WTC11 (cell line): ENCODE measurements at regions not wholly inside any gene's neighbourhood (a gene's known extent, or its start where the extent isn't known, plus 50 kb on each side); places are given as distances from the start of the nearest gene placed in this dataset.

Experiments
- CTCF ChIP-seq: fragments of 200-600 bp; IDR thresholded peaks from 2 replicates; pipeline ENCODE4 v1.8.0; 2022; ENCODE audit warnings: antibody characterized with exemption
- E2F5 ChIP-seq: sonication (generic); formaldehyde crosslinking; IDR thresholded peaks from 2 replicates; pipeline ENCODE4 v1.8.1; 2022; ENCODE audit warnings: mild to moderate bottlenecking, moderate library complexity, missing genetic modification reagents
- IRF1 ChIP-seq: sonication (generic); formaldehyde crosslinking; IDR thresholded peaks from 2 replicates; pipeline ENCODE4 v1.8.0; 2023; ENCODE audit warnings: missing genetic modification reagents
- JUN ChIP-seq: sonication (generic); formaldehyde crosslinking; IDR thresholded peaks from 2 replicates; pipeline ENCODE4 v1.8.0; 2023; ENCODE audit warnings: mild to moderate bottlenecking, missing genetic modification reagents
- MAX ChIP-seq: sonication (generic); formaldehyde crosslinking; IDR thresholded peaks from 2 replicates; pipeline ENCODE4 v1.8.0; 2022; ENCODE audit warnings: mild to moderate bottlenecking, missing genetic modification reagents
- MXD4 ChIP-seq: fragments of 250-450 bp; sonication (Bioruptor Pico); IDR thresholded peaks from 2 replicates; pipeline ENCODE4 v1.8.0; 2021; ENCODE audit warnings: mild to moderate bottlenecking, moderate library complexity, borderline replicate concordance
- PREB ChIP-seq: sonication (generic); formaldehyde crosslinking; IDR thresholded peaks from 2 replicates; pipeline ENCODE4 v1.8.1; 2022; ENCODE audit warnings: mild to moderate bottlenecking, missing genetic modification reagents, moderate library complexity, borderline replicate concordance
- SP1 ChIP-seq: sonication (generic); formaldehyde crosslinking; conservative IDR thresholded peaks from 2 replicates; pipeline ENCODE4 v1.8.1; 2022; ENCODE audit warnings: missing genetic modification reagents
- USF1 ChIP-seq: sonication (generic); formaldehyde crosslinking; IDR thresholded peaks from 2 replicates; pipeline ENCODE4 v1.8.0; 2022; ENCODE audit warnings: mild to moderate bottlenecking, missing genetic modification reagents
- ZNF232 ChIP-seq: sonication (generic); formaldehyde crosslinking; IDR thresholded peaks from 2 replicates; pipeline ENCODE4 v1.8.0; 2022; ENCODE audit warnings: mild to moderate bottlenecking, missing genetic modification reagents

- TF ChIP-seq USF1 (CRISPR knock-in tag) = no peak
- TF ChIP-seq PREB (CRISPR knock-in tag) = no peak
- TF ChIP-seq E2F5 (CRISPR knock-in tag) = no peak
- no peak for TF ChIP-seq CTCF
- TF ChIP-seq MAX (CRISPR knock-in tag) = no peak
- no peak for TF ChIP-seq IRF1 (CRISPR knock-in tag)
- no peak for TF ChIP-seq JUN (CRISPR knock-in tag)
- TF ChIP-seq SP1 (CRISPR knock-in tag) = no peak
- TF ChIP-seq ZNF232 (CRISPR knock-in tag) = no peak
- TF ChIP-seq MXD4 (CRISPR knock-in tag) = no peak
Measured at GRCh38 chr21:15559660-15560059, 170.1 kb upstream of the USP25 start.
